K562 (cell line): ENCODE measurements at regions not wholly inside any gene's neighbourhood (a gene's known extent, or its start where the extent isn't known, plus 50 kb on each side); places are given as distances from the start of the nearest gene placed in this dataset.

Experiments used
- FOXO4 ChIP-seq: fragments of 450-650 bp; formaldehyde crosslinking; IDR thresholded peaks from 2 replicates; pipeline ENCODE4 v1.4.0; 2020; ENCODE audit warnings: mild to moderate bottlenecking, moderate library complexity
- NFXL1 ChIP-seq: fragments of 450-650 bp; formaldehyde crosslinking; IDR thresholded peaks from 2 replicates; pipeline ENCODE4 v1.4.0; 2021; ENCODE audit warnings: mild to moderate bottlenecking
- NR2C1 ChIP-seq, 2 experiments: fragments of 450-650 bp; IDR thresholded peaks; 2 replicates each; pipeline ENCODE4 v1.6.1; 2017; ENCODE audit warnings: mild to moderate bottlenecking in 2 of 2, antibody characterized with exemption in 1 of 2, inconsistent platforms in 1 of 2, missing compliant biosample characterization in 1 of 2, missing genetic modification characterization in 1 of 2
- RREB1 ChIP-seq: fragments of 250-450 bp; sonication (Bioruptor Pico); IDR thresholded peaks from 2 replicates; pipeline ENCODE4 v1.4.0; 2020
- SOX6 ChIP-seq: fragments of 450-650 bp; IDR thresholded peaks from 2 replicates; pipeline ENCODE4 v1.6.1; 2014; ENCODE audit warnings: mild to moderate bottlenecking
- ZEB2 ChIP-seq: fragments of 450-650 bp; IDR thresholded peaks from 2 replicates; pipeline ENCODE4 v1.6.1; 2016
- ZNF274 ChIP-seq: IDR thresholded peaks from 2 replicates; pipeline ENCODE4 v1.6.1; 2011; ENCODE audit warnings: low read depth, mild to moderate bottlenecking, low read length, moderate library complexity, borderline replicate concordance

GRCh38 chr1:60153961-60154360, 80.4 kb upstream of the C1orf87 start (continued):
- no peak for TF ChIP-seq RREB1 (CRISPR knock-in tag)
- TF ChIP-seq FOXO4 (CRISPR knock-in tag): no peak
- TF ChIP-seq NFXL1 (CRISPR knock-in tag): no peak
- no peak for TF ChIP-seq SOX6
- TF ChIP-seq ZEB2: no peak
- TF ChIP-seq ZNF274: no peak
- no peak for TF ChIP-seq NR2C1 (IDR thresholded peaks at IDR 0.05)
- no peak for TF ChIP-seq NR2C1 (tag; IDR thresholded peaks at IDR 0.05)
